ENCODE measurements at regions not wholly inside any gene's neighbourhood (a gene's known extent, or its start where the extent isn't known, plus 50 kb on each side); places are given as distances from the start of the nearest gene placed in this dataset.
"Not testable (repeated sequence)": the region's sequence is repeated elsewhere in the genome, so short reads cannot be mapped to it uniquely, and the experiment has no call there.

- Histone ChIP-seq H3K27ac (no peak overlapping the region), H3K4me3 (ENCODE audit: low read depth in 1 of 2, low read length in 1 of 2) (no peak overlapping the region)
- TF ChIP-seq CTCF (IDR thresholded peaks at IDR 0.05), result no peak
These were observed 183.2 kb upstream of the SESN3 start for GRCh38 chr11:95414217-95414616.

GRCh38 chr11:95413761-95414160 lies 182.8 kb upstream of the SESN3 start:
- Histone ChIP-seq H3K9me3 (no peaks in the 10 kb centered on the region), H3K27ac (no peak overlapping the region), H3K27me3 (no peaks in the 10 kb centered on the region), H3K36me3 (no peaks in the 10 kb centered on the region), H3K4me1 (ENCODE audit: control insufficient read depth in 1 of 2, insufficient read depth in 1 of 2, low read depth in 1 of 2, low read length in 1 of 2) (no peaks in the 10 kb centered on the region), H3K4me3 (ENCODE audit: low read depth in 1 of 2, low read length in 1 of 2) (no peak overlapping the region)
- no peak for TF ChIP-seq CTCF (IDR thresholded peaks at IDR 0.05)

More at GRCh38 chr11:95414217-95414616, 183.2 kb upstream of the SESN3 start:
- no peaks in the 10 kb centered on the region for H3K27me3 ChIP-seq
- H3K9me3 ChIP-seq, result no peaks in the 10 kb centered on the region
- H3K4me1 ChIP-seq (ENCODE audit: control insufficient read depth in 1 of 2, insufficient read depth in 1 of 2, low read depth in 1 of 2, low read length in 1 of 2), result no peaks in the 10 kb centered on the region
- no peaks in the 10 kb centered on the region for H3K36me3 ChIP-seq

GRCh38 chr11:95413021-95413420 lies 182.0 kb upstream of the SESN3 start:
- Histone ChIP-seq H3K27ac (no peak overlapping the region), H3K9me3 (no peaks in the 10 kb centered on the region), H3K36me3 (no peaks in the 10 kb centered on the region), H3K4me1 (ENCODE audit: control insufficient read depth in 1 of 2, insufficient read depth in 1 of 2, low read depth in 1 of 2, low read length in 1 of 2) (no peaks in the 10 kb centered on the region), H3K27me3 (no peaks in the 10 kb centered on the region), H3K4me3 (ENCODE audit: low read depth in 1 of 2, low read length in 1 of 2) (no peak overlapping the region)
- no peak for TF ChIP-seq CTCF (IDR thresholded peaks at IDR 0.05)

- H3K4me1 ChIP-seq (ENCODE audit: control insufficient read depth in 1 of 2, insufficient read depth in 1 of 2, low read depth in 1 of 2, low read length in 1 of 2), result no peaks in the 10 kb centered on the region
- no peak overlapping the region for H3K27ac ChIP-seq
These were observed 181.1 kb upstream of the SESN3 start for GRCh38 chr11:95412074-95412473.

GRCh38 chr11:95410707-95411106 lies 179.7 kb upstream of the SESN3 start:
- H3K4me1 ChIP-seq (ENCODE audit: control insufficient read depth in 1 of 2, insufficient read depth in 1 of 2, low read depth in 1 of 2, low read length in 1 of 2); H3K4me3 ChIP-seq (ENCODE audit: low read depth in 1 of 2, low read length in 1 of 2); H3K27ac ChIP-seq; H3K9me3 ChIP-seq; H3K36me3 ChIP-seq; H3K27me3 ChIP-seq: not testable (repeated sequence)

More at GRCh38 chr11:95412074-95412473, 181.1 kb upstream of the SESN3 start:
- Histone ChIP-seq H3K9me3 (no peaks in the 10 kb centered on the region), H3K36me3 (no peaks in the 10 kb centered on the region), H3K4me3 (ENCODE audit: low read depth in 1 of 2, low read length in 1 of 2) (no peak overlapping the region), H3K27me3 (no peaks in the 10 kb centered on the region)
- no peak for TF ChIP-seq CTCF (IDR thresholded peaks at IDR 0.05)

- TF ChIP-seq CTCF (IDR thresholded peaks at IDR 0.05), result no peak
- no peaks in the 10 kb centered on the region for H3K4me1 ChIP-seq (ENCODE audit: control insufficient read depth in 1 of 2, insufficient read depth in 1 of 2, low read depth in 1 of 2, low read length in 1 of 2)
- no peaks in the 10 kb centered on the region for H3K36me3 ChIP-seq
- H3K27me3 ChIP-seq, result no peaks in the 10 kb centered on the region
- H3K4me3 ChIP-seq (ENCODE audit: low read depth in 1 of 2, low read length in 1 of 2), result no peak overlapping the region
- no peak overlapping the region for H3K27ac ChIP-seq
- H3K9me3 ChIP-seq, result no peaks in the 10 kb centered on the region
These were observed 175.3 kb upstream of the SESN3 start for GRCh38 chr11:95406271-95406670.
